PC-3 (cell line): ENCODE measurements at regions not wholly inside any gene's neighbourhood (a gene's known extent, or its start where the extent isn't known, plus 50 kb on each side); places are given as distances from the start of the nearest gene placed in this dataset.

Experiments used
- EZH2 ChIP-seq: fragments of 300-600 bp; sonication (generic); IDR thresholded peaks from one replicate; pipeline ENCODE4 v1.6.1; 2017; ENCODE audit warnings: antibody characterized with exemption, mild to moderate bottlenecking, low read length; ENCODE audit not compliant: unreplicated experiment
- EZH2phosphoT487 ChIP-seq: fragments of 300-600 bp; sonication (generic); IDR thresholded peaks from 2 replicates; pipeline ENCODE4 v1.6.1; 2018; ENCODE audit warnings: mild to moderate bottlenecking, antibody characterized with exemption, low read length, borderline replicate concordance
- TF ChIP-seq, protein P1 (sequence below): fragments of 300-600 bp; sonication (generic); conservative IDR thresholded peaks from 2 replicates; pipeline ENCODE4 v1.5.1; 2017; ENCODE audit warnings: antibody characterized with exemption, low read depth, mild to moderate bottlenecking, low read length

DNA sequence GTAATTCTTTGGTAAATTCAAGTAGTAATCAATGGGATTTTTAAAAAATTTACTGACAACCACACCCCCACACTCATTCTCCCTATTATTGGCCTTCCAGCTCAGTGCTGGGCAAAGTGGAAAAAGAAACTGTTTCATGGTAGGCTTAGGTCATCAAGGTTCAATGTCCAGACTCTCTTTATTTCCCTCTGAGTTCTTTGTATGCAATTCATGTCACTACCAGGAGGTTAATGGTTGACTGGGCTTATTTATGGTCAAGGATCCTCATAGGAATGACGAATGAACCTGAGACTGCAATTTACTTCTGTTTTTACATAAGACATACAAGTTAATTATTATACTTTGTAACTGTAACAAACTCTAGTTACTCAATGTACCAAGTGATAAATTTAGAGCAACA lies 403.2 kb downstream of the KLHL13 start:
- TF ChIP-seq, protein P1, sequence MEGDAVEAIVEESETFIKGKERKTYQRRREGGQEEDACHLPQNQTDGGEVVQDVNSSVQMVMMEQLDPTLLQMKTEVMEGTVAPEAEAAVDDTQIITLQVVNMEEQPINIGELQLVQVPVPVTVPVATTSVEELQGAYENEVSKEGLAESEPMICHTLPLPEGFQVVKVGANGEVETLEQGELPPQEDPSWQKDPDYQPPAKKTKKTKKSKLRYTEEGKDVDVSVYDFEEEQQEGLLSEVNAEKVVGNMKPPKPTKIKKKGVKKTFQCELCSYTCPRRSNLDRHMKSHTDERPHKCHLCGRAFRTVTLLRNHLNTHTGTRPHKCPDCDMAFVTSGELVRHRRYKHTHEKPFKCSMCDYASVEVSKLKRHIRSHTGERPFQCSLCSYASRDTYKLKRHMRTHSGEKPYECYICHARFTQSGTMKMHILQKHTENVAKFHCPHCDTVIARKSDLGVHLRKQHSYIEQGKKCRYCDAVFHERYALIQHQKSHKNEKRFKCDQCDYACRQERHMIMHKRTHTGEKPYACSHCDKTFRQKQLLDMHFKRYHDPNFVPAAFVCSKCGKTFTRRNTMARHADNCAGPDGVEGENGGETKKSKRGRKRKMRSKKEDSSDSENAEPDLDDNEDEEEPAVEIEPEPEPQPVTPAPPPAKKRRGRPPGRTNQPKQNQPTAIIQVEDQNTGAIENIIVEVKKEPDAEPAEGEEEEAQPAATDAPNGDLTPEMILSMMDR, result no peak
- TF ChIP-seq EZH2 (no peak), EZH2phosphoT487 (no peak)
